ENCODE measurements at regions not wholly inside any gene's neighbourhood (a gene's known extent, or its start where the extent isn't known, plus 50 kb on each side); places are given as distances from the start of the nearest gene placed in this dataset.

- TF ChIP-seq CHD7 (IDR thresholded peaks at IDR 0.05; ENCODE audit: insufficient replicate concordance, low read length) (no peak), SP4 (IDR thresholded peaks at IDR 0.05; ENCODE audit: low read length) (no peak), ATF3 (IDR thresholded peaks at IDR 0.05; ENCODE audit: insufficient read depth, low read depth, low read length) (no peak), ATF2 (IDR thresholded peaks at IDR 0.05; ENCODE audit: low read length) (no peak)
Measured at GRCh38 chr18:24877546-24877945, 417.1 kb downstream of the HRH4 start (continued).
